Lower leg skin (tissue), 3 donors: ENCODE measurements at regions not wholly inside any gene's neighbourhood (a gene's known extent, or its start where the extent isn't known, plus 50 kb on each side); places are given as distances from the start of the nearest gene placed in this dataset.

Experiments used
- CTCF ChIP-seq, 3 donors: fragments of 450-650 bp; IDR thresholded peaks; one replicate each; pipeline ENCODE4 v1.5.1; 2016; ENCODE audit warnings: antibody characterized with exemption in 3 of 3, mild to moderate bottlenecking in 3 of 3, moderate library complexity in 2 of 3
- POLR2A ChIP-seq, 2 donors: fragments of 450-650 bp; IDR thresholded peaks; one replicate each; pipeline ENCODE4 v1.6.1; 2016 to 2017; ENCODE audit warnings: antibody characterized with exemption in 2 of 2, mild to moderate bottlenecking in 1 of 2, moderate library complexity in 1 of 2

GRCh38 chr7:55651057-55651456 is 78.8 kb upstream of the VOPP1 start:
- TF ChIP-seq CTCF (IDR thresholded peaks at IDR 0.05), result no peak
- no peak for TF ChIP-seq POLR2A (IDR thresholded peaks at IDR 0.05)
